PC-9 (cell line): ENCODE measurements at regions not wholly inside any gene's neighbourhood (a gene's known extent, or its start where the extent isn't known, plus 50 kb on each side); places are given as distances from the start of the nearest gene placed in this dataset.
A peak's percentile ranks its signal among the peaks of the same experiment; 100 is the strongest.
"Not testable (repeated sequence)": the region's sequence is repeated elsewhere in the genome, so short reads cannot be mapped to it uniquely, and the experiment has no call there.

Experiments
- BruUV-seq: library from RNA; stranded (reverse); fragments of 400-500 nt; replicated peaks from 2 replicates; lab custom pipeline; 2021; lab: Mats Ljungman, UMichigan
- CTCF ChIA-PET: fragments of 300-600 bp; sonication (Branson Sonifier 250); formaldehyde crosslinking; loops from one replicate; lab custom pipeline; 2022; ENCODE audit warnings: antibody characterized with exemption; lab: Charles Lee
- POLR2A ChIA-PET: fragments of 300-600 bp; sonication (Branson Sonifier 250); formaldehyde crosslinking; loops from one replicate; lab custom pipeline; 2022; ENCODE audit warnings: antibody characterized with exemption; ENCODE audit not compliant: unreplicated experiment; lab: Charles Lee
- DNase-seq, 2 experiments: peaks; one replicate each; pipeline versions ENCODE4 v3.0.0 to v3.0.0-alpha.2; 2015 to 2022; ENCODE audit warnings: mixed read lengths in 1 of 2
- H2AFZ ChIP-seq: fragments of 200-600 bp; sonication (generic); 2 replicates; pipeline ENCODE4 v1.8.1; 2017; ENCODE audit warnings: antibody characterized with exemption
- H3F3A ChIP-seq: fragments of 200-600 bp; sonication (generic); 2 replicates; pipeline ENCODE4 v1.8.1; 2017; ENCODE audit warnings: antibody characterized with exemption, mild to moderate bottlenecking, low read depth; ENCODE audit not compliant: insufficient read depth
- H3K27ac ChIP-seq: fragments of 200-600 bp; sonication (generic); 2 replicates; pipeline ENCODE4 v1.6.1; 2016; ENCODE audit warnings: mixed run types
- H3K27me3 ChIP-seq: fragments of 200-600 bp; sonication (generic); 2 replicates; pipeline ENCODE4 v1.6.1; 2016; ENCODE audit warnings: low read depth, mixed run types; ENCODE audit not compliant: insufficient read depth
- H3K36me3 ChIP-seq: fragments of 200-600 bp; sonication (generic); 2 replicates; pipeline ENCODE4 v1.6.1; 2016; ENCODE audit warnings: low read depth, mixed run types
- H3K4me1 ChIP-seq: fragments of 200-600 bp; sonication (generic); replicated peaks from 2 replicates; pipeline ENCODE4 v1.6.1; 2016; ENCODE audit warnings: mixed run types; ENCODE audit not compliant: insufficient read depth
- H3K4me2 ChIP-seq: fragments of 200-600 bp; sonication (generic); 2 replicates; pipeline ENCODE4 v1.6.1; 2017; ENCODE audit warnings: mixed run types
- H3K4me3 ChIP-seq: fragments of 200-600 bp; sonication (generic); 2 replicates; pipeline ENCODE4 v1.6.1; 2016; ENCODE audit warnings: mixed run types
- H3K79me2 ChIP-seq: fragments of 200-600 bp; sonication (generic); 2 replicates; pipeline ENCODE4 v1.6.1; 2017; ENCODE audit warnings: low read depth, mixed run types
- H3K9me2 ChIP-seq: fragments of 200-600 bp; sonication (generic); 2 replicates; pipeline ENCODE4 v1.8.1; 2017; ENCODE audit warnings: mild to moderate bottlenecking; ENCODE audit not compliant: insufficient read depth
- H3K9me3 ChIP-seq: fragments of 200-600 bp; sonication (generic); 2 replicates; pipeline ENCODE4 v1.8.1; 2016; ENCODE audit warnings: low read depth; ENCODE audit not compliant: insufficient read depth
- H4K20me1 ChIP-seq: fragments of 200-600 bp; sonication (generic); 2 replicates; pipeline ENCODE4 v1.8.1; 2017; ENCODE audit not compliant: insufficient read depth
- EZH2 ChIP-seq: fragments of 200-600 bp; sonication (generic); IDR thresholded peaks from 2 replicates; pipeline ENCODE4 v1.8.0; 2017; ENCODE audit warnings: antibody characterized with exemption, low read depth
- intact Hi-C: fragments of 100-400 bp; cut with micrococcal nuclease; formaldehyde crosslinking; loops from one replicate; pipeline ENCODE4 v1.10.0; 2022; ENCODE audit not compliant: unreplicated experiment
- TF ChIP-seq, protein P1 (sequence below): fragments of 200-600 bp; sonication (generic); conservative IDR thresholded peaks from 2 replicates; pipeline ENCODE4 v1.6.1; 2017; ENCODE audit warnings: mixed run types, antibody characterized with exemption, mild to moderate bottlenecking, moderate library complexity

DNA sequence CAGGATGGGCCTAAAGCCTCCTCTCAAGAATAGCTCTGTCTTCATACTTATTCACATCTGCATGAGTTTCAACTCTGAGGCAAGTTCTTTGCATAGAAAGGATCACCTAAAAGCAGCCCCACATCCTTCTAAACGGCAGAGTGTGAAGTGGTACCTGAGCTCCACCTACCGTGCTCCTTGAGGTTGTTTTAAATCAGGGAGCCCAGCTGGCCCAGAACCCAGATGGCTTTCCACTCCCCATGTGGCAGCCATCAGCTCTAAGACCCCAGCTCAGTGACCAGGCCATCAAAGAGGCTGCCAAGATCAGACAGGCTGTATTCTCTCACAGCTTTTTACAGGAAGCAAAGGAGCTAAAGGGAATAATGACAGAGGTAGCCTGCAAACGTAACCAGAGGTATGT lies 299.3 kb downstream of the RASEF start:
- H3K4me1 ChIP-seq = no peaks in the 10 kb centered on the region
- no peak for DNase-seq
- CTCF ChIA-PET = no interaction called here
- H3K9me3 ChIP-seq = no peaks in the 10 kb centered on the region
- no peaks in the 10 kb centered on the region for H3F3A ChIP-seq
- no peak overlapping the region for H3K4me3 ChIP-seq
- no peak overlapping the region for H3K4me2 ChIP-seq
- H3K9me2 ChIP-seq = no peaks in the 10 kb centered on the region
- H4K20me1 ChIP-seq = no peaks in the 10 kb centered on the region
- H3K27ac ChIP-seq = no peak overlapping the region
- intact Hi-C loops = no loop called here
- H3K79me2 ChIP-seq = no peaks in the 10 kb centered on the region
- POLR2A ChIA-PET = no interaction called here
- H3K36me3 ChIP-seq = no peaks in the 10 kb centered on the region
- BruUV-seq = no TSS peak
- H2AFZ ChIP-seq = no peak overlapping the region
- TF ChIP-seq, protein P1, sequence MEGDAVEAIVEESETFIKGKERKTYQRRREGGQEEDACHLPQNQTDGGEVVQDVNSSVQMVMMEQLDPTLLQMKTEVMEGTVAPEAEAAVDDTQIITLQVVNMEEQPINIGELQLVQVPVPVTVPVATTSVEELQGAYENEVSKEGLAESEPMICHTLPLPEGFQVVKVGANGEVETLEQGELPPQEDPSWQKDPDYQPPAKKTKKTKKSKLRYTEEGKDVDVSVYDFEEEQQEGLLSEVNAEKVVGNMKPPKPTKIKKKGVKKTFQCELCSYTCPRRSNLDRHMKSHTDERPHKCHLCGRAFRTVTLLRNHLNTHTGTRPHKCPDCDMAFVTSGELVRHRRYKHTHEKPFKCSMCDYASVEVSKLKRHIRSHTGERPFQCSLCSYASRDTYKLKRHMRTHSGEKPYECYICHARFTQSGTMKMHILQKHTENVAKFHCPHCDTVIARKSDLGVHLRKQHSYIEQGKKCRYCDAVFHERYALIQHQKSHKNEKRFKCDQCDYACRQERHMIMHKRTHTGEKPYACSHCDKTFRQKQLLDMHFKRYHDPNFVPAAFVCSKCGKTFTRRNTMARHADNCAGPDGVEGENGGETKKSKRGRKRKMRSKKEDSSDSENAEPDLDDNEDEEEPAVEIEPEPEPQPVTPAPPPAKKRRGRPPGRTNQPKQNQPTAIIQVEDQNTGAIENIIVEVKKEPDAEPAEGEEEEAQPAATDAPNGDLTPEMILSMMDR = peak; percentile 31; the same call in 1 of the 2 replicates
- TF ChIP-seq EZH2 = no peak
- no peaks in the 10 kb centered on the region for H3K27me3 ChIP-seq

DNA sequence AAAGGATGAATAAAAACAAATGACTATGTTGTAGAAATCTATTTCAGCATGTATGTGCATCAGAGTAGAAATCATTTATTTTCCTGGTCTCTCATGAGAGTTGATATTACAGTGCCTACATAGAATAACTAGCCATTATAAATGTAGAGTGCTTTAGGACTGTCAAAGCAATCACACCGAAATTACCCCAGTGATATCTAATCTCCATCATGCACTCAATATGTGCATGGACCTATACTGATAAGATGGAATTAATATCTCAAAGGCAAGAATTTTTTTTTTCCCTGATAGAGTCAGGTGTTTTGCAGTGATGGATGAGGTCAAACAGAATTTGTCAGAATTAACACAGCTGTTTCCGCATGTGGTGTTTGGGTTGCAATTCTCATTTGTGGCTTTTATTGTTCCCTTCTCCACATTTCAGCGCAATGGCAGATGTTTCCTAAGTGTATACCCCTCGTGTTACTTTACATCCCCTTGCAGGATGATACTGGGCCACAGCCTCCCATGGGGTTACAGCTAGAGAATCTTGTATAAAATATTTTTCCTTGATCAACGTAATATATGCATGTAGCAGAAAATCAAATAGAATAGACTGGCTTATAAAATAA lies 298.8 kb downstream of the RASEF start:
- Histone ChIP-seq H3K9me2 (no peaks in the 10 kb centered on the region), H3F3A (no peaks in the 10 kb centered on the region), H3K4me3 (no peak overlapping the region), H3K27me3 (no peaks in the 10 kb centered on the region), H3K4me2 (no peak overlapping the region), H3K27ac (no peak overlapping the region), H2AFZ (no peak overlapping the region), H3K79me2 (no peaks in the 10 kb centered on the region), H3K36me3 (no peaks in the 10 kb centered on the region), H4K20me1 (no peaks in the 10 kb centered on the region), H3K9me3 (no peaks in the 10 kb centered on the region), H3K4me1 (no peaks in the 10 kb centered on the region)
- BruUV-seq = no TSS peak
- ChIA-PET POLR2A (no interaction called here), CTCF (no interaction called here)
- intact Hi-C loops = no loop called here
- no peak for DNase-seq
- TF ChIP-seq EZH2 = no peak
- TF ChIP-seq, protein P1 = no peak

DNA sequence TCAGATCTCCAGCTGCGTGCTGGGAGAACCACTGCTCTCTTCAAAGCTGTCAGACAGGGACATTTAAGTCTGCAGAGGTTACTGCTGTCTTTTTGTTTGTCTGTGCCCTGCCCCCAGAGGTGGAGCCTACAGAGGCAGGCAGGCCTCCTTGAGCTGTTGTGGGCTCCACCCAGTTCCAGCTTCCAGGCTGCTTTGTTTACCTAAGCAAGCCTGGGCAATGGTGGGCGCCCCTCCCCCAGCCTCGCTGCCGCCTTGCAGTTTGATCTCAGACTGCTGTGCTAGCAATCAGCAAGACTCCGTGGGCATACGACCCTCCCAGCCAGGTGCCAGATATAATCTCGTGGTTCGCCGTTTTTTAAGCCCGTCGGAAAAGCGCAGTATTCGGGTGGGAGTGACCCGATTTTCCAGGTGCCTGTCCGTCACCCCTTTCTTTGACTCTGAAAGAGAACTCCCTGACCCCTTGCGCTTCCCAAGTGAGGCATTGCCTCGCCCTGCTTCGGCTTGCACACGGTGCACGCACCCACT lies 288.2 kb downstream of the RASEF start:
- H3K4me2 ChIP-seq, H3K9me2 ChIP-seq, H2AFZ ChIP-seq, H3K9me3 ChIP-seq, H3K4me1 ChIP-seq, H3K27ac ChIP-seq, H3K36me3 ChIP-seq, intact Hi-C loops, H4K20me1 ChIP-seq, H3K4me3 ChIP-seq, H3K79me2 ChIP-seq, CTCF ChIA-PET, H3K27me3 ChIP-seq, POLR2A ChIA-PET, H3F3A ChIP-seq, BruUV-seq: not testable (repeated sequence)
- DNase-seq = peak in 1 of 2 experiments; percentile 10

DNA sequence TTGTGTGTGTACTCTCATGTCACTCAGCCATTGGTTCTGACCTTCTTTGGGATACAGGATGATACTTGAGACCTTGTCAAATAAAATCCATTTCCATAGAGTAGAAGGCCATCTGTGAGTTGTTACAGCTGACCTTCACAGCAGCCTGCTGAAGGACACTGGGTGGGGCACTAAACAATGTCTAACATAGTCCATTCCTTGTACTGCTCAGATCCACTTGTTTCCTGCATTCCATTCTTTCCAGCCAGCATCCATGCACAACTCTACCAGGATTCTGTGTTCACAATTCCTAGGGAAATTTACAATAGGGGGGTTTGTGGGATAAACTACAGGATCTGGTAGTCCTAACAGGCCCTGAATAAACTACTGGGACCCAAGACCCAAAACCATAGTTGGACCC lies 286.4 kb downstream of the RASEF start:
- no peak for DNase-seq
- H3F3A ChIP-seq = no peaks in the 10 kb centered on the region
- H3K9me3 ChIP-seq = no peaks in the 10 kb centered on the region
- H3K79me2 ChIP-seq = no peaks in the 10 kb centered on the region
- no peaks in the 10 kb centered on the region for H3K27me3 ChIP-seq
- ChIA-PET CTCF (no interaction called here), POLR2A (no interaction called here)
- H2AFZ ChIP-seq = no peak overlapping the region
- H4K20me1 ChIP-seq = no peaks in the 10 kb centered on the region
- H3K9me2 ChIP-seq = no peaks in the 10 kb centered on the region
- no peaks in the 10 kb centered on the region for H3K4me1 ChIP-seq
- intact Hi-C loops = no loop called here
- no peak overlapping the region for H3K4me3 ChIP-seq
- H3K27ac ChIP-seq = no peak overlapping the region
- no peaks in the 10 kb centered on the region for H3K36me3 ChIP-seq
- BruUV-seq = no TSS peak
- H3K4me2 ChIP-seq = no peak overlapping the region
- TF ChIP-seq EZH2 = no peak
- TF ChIP-seq, protein P1 = no peak
